B cell (primary cell): ENCODE measurements at regions not wholly inside any gene's neighbourhood (a gene's known extent, or its start where the extent isn't known, plus 50 kb on each side); places are given as distances from the start of the nearest gene placed in this dataset.

Source experiments
- ATAC-seq: fragments of 200-7000 bp; cut with Tn5 transposase; one replicate; pipeline ENCODE4 v1.10.0; 2021; ENCODE audit warnings: low read depth, mild to moderate bottlenecking, moderate number of reproducible peaks, moderate library complexity
- CTCF ChIA-PET: fragments of 350-600 bp; sonication (Branson Sonifier 250); formaldehyde crosslinking; loops from one replicate; lab custom pipeline; 2021; ENCODE audit warnings: antibody characterized with exemption, inconsistent platforms; lab: Charles Lee
- POLR2A ChIA-PET: fragments of 350-600 bp; sonication (Branson Sonifier 250); formaldehyde crosslinking; loops from one replicate; lab custom pipeline; 2021; ENCODE audit warnings: antibody characterized with exemption; lab: Charles Lee
- DNase-seq: peaks from one replicate; pipeline ENCODE4 v3.0.0; 2013
- H2AFZ ChIP-seq: 2 replicates; pipeline ENCODE4 v1.6.1; 2012; ENCODE audit warnings: mild to moderate bottlenecking, low read depth, low read length; ENCODE audit not compliant: insufficient read depth, poor library complexity, severe bottlenecking
- H3K27ac ChIP-seq, 2 donors: 1 replicate in 1 of 2; 2 replicates in 1 of 2; pipeline ENCODE4 v1.5.1; 2012 to 2013; ENCODE audit warnings: low read length in 2 of 2, mild to moderate bottlenecking in 2 of 2, moderate library complexity in 1 of 2
- H3K27me3 ChIP-seq, 4 experiments: fragments of 200-600 bp in 1 of 4; sonication (generic) in 1 of 4; replicated peaks in 1 of 4; 1 replicate in 2 of 4; 2 replicates in 2 of 4; pipeline versions ENCODE4 v1.6.1 to v1.7.0; 2013 to 2016; ENCODE audit warnings: low read length in 3 of 4, mild to moderate bottlenecking in 2 of 4, mixed read lengths in 1 of 4, moderate library complexity in 1 of 4; ENCODE audit not compliant: insufficient read depth in 4 of 4, control insufficient read depth in 3 of 4; ENCODE audit errors: control extremely low read depth in 1 of 4
- H3K36me3 ChIP-seq, 2 experiments: replicated peaks in 1 of 2; 1 replicate in 1 of 2; 2 replicates in 1 of 2; pipeline versions ENCODE4 v1.6.1 to v1.7.1; 2013; ENCODE audit warnings: low read length in 1 of 2; ENCODE audit not compliant: insufficient read depth in 2 of 2, control insufficient read depth in 1 of 2; ENCODE audit errors: control extremely low read depth in 1 of 2, extremely low read depth in 1 of 2
- H3K4me1 ChIP-seq, 2 donors: fragments of 200-600 bp in 1 of 2; sonication (generic) in 1 of 2; 1 replicate in 1 of 2; 2 replicates in 1 of 2; pipeline versions ENCODE4 v1.5.1 to v1.6.1; 2013 to 2017; ENCODE audit warnings: low read length in 2 of 2; ENCODE audit not compliant: control insufficient read depth in 2 of 2, insufficient read depth in 2 of 2
- H3K4me2 ChIP-seq: replicated peaks from 2 replicates; pipeline ENCODE3; 2012; ENCODE audit warnings: mild to moderate bottlenecking, low read depth, low read length; ENCODE audit not compliant: poor library complexity, severe bottlenecking
- H3K4me3 ChIP-seq, 5 experiments: fragments of 200-600 bp in 1 of 5; sonication (generic) in 1 of 5; 1 replicate in 3 of 5; 2 replicates in 2 of 5; pipeline versions ENCODE4 v1.5.1 to v1.7.0; 2011 to 2016; ENCODE audit warnings: low read length in 4 of 5, mild to moderate bottlenecking in 4 of 5, low read depth in 2 of 5, control low read depth in 1 of 5, moderate library complexity in 1 of 5; ENCODE audit not compliant: insufficient read depth in 1 of 5; ENCODE audit errors: control extremely low read depth in 1 of 5, extremely low read depth in 1 of 5
- H3K79me2 ChIP-seq: fragments of 200-600 bp; sonication (generic); one replicate; pipeline ENCODE4 v1.6.0; 2016; ENCODE audit warnings: low read length; ENCODE audit not compliant: control insufficient read depth, insufficient read depth
- H3K9ac ChIP-seq: fragments of 200-600 bp; sonication (generic); 2 replicates; pipeline ENCODE4 v1.6.1; 2017; ENCODE audit warnings: mild to moderate bottlenecking, low read length, moderate library complexity
- H3K9me3 ChIP-seq, 3 donors: one replicate each; pipeline versions ENCODE4 v1.6.1 to v1.7.1; 2013; ENCODE audit warnings: low read length in 2 of 3; ENCODE audit not compliant: control insufficient read depth in 2 of 3, insufficient read depth in 1 of 3; ENCODE audit errors: control extremely low read depth in 1 of 3
- H4K20me1 ChIP-seq: 2 replicates; pipeline ENCODE4 v1.6.0; 2012; ENCODE audit warnings: mild to moderate bottlenecking, low read length; ENCODE audit not compliant: insufficient read depth, control insufficient read depth, poor library complexity, severe bottlenecking
- H3K27ac Mint-ChIP-seq: one replicate; pipeline ENCODE4 v1.8.0; 2021; ENCODE audit warnings: mixed read lengths
- H3K27me3 Mint-ChIP-seq: one replicate; pipeline ENCODE4 v1.8.0; 2021; ENCODE audit warnings: mixed read lengths
- H3K4me1 Mint-ChIP-seq: one replicate; pipeline ENCODE4 v1.8.0; 2021; ENCODE audit warnings: mixed read lengths
- H3K4me3 Mint-ChIP-seq: one replicate; pipeline ENCODE4 v1.8.0; 2021; ENCODE audit warnings: mixed read lengths
- H3K9me3 Mint-ChIP-seq: one replicate; pipeline ENCODE4 v1.8.0; 2022; ENCODE audit warnings: mixed read lengths; ENCODE audit not compliant: insufficient read depth
- EZH2 ChIP-seq: IDR thresholded peaks from 2 replicates; pipeline ENCODE4 v1.6.1; 2012; ENCODE audit warnings: borderline replicate concordance, low read depth, mild to moderate bottlenecking, moderate library complexity, low read length; ENCODE audit not compliant: insufficient read depth, poor library complexity, severe bottlenecking
- WGBS: methylation state at CpG from one replicate; pipeline ENCODE4 v1.1.5; 2013; ENCODE audit warnings: missing lambda C conversion rate; ENCODE audit not compliant: insufficient coverage; 5-methylcytosine and 5-hydroxymethylcytosine counted together
- intact Hi-C: fragments of 100-400 bp; cut with micrococcal nuclease; formaldehyde crosslinking; loops from one replicate; pipeline ENCODE4 v1.10.0; 2022
- TF ChIP-seq, protein P1 (sequence below): fragments of 200-600 bp; IDR thresholded peaks from one replicate; pipeline ENCODE4 v1.8.0; 2022; ENCODE audit warnings: antibody characterized with exemption, mild to moderate bottlenecking

DNA sequence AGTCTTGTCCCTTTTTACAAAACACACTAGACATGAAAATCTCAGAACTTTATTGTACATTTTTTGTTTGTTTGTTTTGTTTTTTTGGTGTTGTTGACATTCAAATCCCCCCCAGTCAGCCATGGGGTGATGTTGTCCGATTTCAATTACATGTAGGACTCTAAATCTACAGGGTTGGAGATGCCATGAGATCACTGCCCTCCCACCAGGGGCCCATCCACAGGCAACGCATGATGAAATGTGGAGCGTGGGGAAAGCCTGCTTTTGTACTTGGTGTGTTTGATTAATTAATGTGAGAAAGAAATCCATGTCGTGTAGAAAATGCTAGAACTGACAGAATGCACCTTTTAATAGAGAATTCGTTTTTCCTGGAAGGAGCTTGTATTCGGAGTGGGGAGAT lies 93.2 kb downstream of the ZNF22 start:
- no peaks in the 10 kb centered on the region for H3K4me1 ChIP-seq
- no peak overlapping the region for H3K27ac Mint-ChIP-seq
- H3K4me3 Mint-ChIP-seq: no peak overlapping the region
- no peaks in the 10 kb centered on the region for H3K36me3 ChIP-seq
- no peak overlapping the region for H3K4me2 ChIP-seq
- no peak overlapping the region for H2AFZ ChIP-seq
- H3K27me3 ChIP-seq: no peaks in the 10 kb centered on the region
- intact Hi-C loops: no loop called here
- ChIA-PET CTCF (no interaction called here), POLR2A (no interaction called here)
- no peak for TF ChIP-seq EZH2
- TF ChIP-seq, protein P1, sequence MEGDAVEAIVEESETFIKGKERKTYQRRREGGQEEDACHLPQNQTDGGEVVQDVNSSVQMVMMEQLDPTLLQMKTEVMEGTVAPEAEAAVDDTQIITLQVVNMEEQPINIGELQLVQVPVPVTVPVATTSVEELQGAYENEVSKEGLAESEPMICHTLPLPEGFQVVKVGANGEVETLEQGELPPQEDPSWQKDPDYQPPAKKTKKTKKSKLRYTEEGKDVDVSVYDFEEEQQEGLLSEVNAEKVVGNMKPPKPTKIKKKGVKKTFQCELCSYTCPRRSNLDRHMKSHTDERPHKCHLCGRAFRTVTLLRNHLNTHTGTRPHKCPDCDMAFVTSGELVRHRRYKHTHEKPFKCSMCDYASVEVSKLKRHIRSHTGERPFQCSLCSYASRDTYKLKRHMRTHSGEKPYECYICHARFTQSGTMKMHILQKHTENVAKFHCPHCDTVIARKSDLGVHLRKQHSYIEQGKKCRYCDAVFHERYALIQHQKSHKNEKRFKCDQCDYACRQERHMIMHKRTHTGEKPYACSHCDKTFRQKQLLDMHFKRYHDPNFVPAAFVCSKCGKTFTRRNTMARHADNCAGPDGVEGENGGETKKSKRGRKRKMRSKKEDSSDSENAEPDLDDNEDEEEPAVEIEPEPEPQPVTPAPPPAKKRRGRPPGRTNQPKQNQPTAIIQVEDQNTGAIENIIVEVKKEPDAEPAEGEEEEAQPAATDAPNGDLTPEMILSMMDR: no peak
- no peak for ATAC-seq
- no peak overlapping the region for H3K27ac ChIP-seq
- DNase-seq: no peak
- H3K4me1 Mint-ChIP-seq: no peaks in the 10 kb centered on the region
- H3K27me3 Mint-ChIP-seq: peaks cover 25% of the 10 kb centered on the region
- no peaks in the 10 kb centered on the region for H3K9me3 ChIP-seq
- no peaks in the 10 kb centered on the region for H4K20me1 ChIP-seq
- H3K79me2 ChIP-seq: no peaks in the 10 kb centered on the region
- H3K4me3 ChIP-seq: no peak overlapping the region
- H3K9ac ChIP-seq: no peak overlapping the region
- WGBS: 89% methylated on average over 5 of the region's 6 CpGs
- H3K9me3 Mint-ChIP-seq: no peaks in the 10 kb centered on the region

DNA sequence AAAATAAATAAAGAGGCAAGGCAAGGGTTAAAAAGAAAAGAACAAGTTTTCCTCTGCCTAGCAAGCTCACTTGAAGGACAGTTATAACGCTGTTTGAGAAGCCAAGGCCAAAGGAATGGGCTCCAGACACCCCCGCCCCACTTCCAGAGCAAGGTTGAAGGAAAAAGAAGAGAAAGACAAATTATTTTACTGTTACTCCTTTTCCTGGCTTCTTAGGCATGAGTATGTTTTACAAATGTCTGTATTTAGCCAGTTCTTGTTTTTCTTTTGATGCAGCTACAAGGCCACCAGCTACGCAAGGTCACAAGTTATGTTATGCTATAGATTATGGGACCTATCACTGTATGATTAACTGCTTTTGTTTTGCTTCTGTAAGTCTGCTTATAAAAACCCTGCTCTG lies 94.6 kb downstream of the ZNF22 start:
- POLR2A ChIA-PET: no interaction called here

More for the DNA sequence above, 94.6 kb downstream of the ZNF22 start:
- Mint-ChIP-seq H3K4me3 (no peak overlapping the region), H3K9me3 (no peaks in the 10 kb centered on the region), H3K4me1 (no peaks in the 10 kb centered on the region), H3K27ac (no peak overlapping the region), H3K27me3 (peaks cover 26% of the 10 kb centered on the region)
- no peak for DNase-seq
- Histone ChIP-seq H3K27ac (no peak overlapping the region), H2AFZ (no peak overlapping the region), H3K4me2 (no peak overlapping the region), H3K36me3 (no peaks in the 10 kb centered on the region), H3K27me3 (no peaks in the 10 kb centered on the region), H4K20me1 (no peaks in the 10 kb centered on the region), H3K79me2 (no peaks in the 10 kb centered on the region), H3K4me3 (no peak overlapping the region), H3K9me3 (peaks cover 0 to 1% (median 0%) of the 10 kb centered on the region in 3 donors), H3K4me1 (no peaks in the 10 kb centered on the region), H3K9ac (no peak overlapping the region)
- no peak for ATAC-seq
- WGBS: no CpG with 5 or more reads among the region's 3 CpGs
- no peak for TF ChIP-seq EZH2
- TF ChIP-seq, protein P1: no peak
- CTCF ChIA-PET: no interaction called here
- intact Hi-C loops: no loop called here
